ENCODE measurements at regions not wholly inside any gene's neighbourhood (a gene's known extent, or its start where the extent isn't known, plus 50 kb on each side); places are given as distances from the start of the nearest gene placed in this dataset.

DNA sequence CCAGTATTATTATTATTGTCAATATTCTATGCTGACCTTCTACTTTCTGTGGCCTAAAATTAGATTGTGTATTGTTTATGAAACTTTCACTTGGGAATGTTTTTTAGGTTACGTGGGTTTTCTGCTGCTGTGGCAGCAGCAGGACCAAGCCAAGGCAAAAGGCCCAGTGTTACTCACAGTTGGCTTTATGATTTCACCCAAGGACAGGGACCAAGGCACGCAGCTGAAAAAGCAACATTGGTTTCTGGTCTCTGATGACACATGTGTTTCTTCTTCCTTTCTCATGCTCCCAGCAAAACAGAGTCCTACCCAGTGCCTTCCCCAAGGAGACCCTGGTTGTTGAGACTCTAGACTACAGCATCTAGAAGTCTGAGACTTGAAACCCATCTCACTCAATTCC is 413.7 kb downstream of the SETD4 start:
- Histone ChIP-seq H3K4me3 (ENCODE audit: low read length, poor library complexity, severe bottlenecking) (no peak overlapping the region), H3K36me3 (ENCODE audit: insufficient read depth, low read length) (no peaks in the 10 kb centered on the region), H3F3A (ENCODE audit: low read depth) (no peaks in the 10 kb centered on the region), H2AFZ (ENCODE audit: low read length) (no peak overlapping the region), H3K9me2 (replicated peaks; ENCODE audit: low read depth, low read length) (no peaks in the 10 kb centered on the region), H3K9ac (ENCODE audit: low read depth, low read length, poor library complexity, severe bottlenecking) (no peak overlapping the region), H3K4me2 (ENCODE audit: low read depth, low read length, poor library complexity, severe bottlenecking) (no peak overlapping the region), H3K27me3 (ENCODE audit: insufficient read depth, low read length, poor library complexity, severe bottlenecking) (no peaks in the 10 kb centered on the region), H4K20me1 (ENCODE audit: insufficient read depth, low read length, poor library complexity, severe bottlenecking) (no peaks in the 10 kb centered on the region), H3K9me3 (ENCODE audit: insufficient read depth, low read depth, low read length) (no peaks in the 10 kb centered on the region), H3K79me2 (ENCODE audit: insufficient read depth, low read length) (no peaks in the 10 kb centered on the region), H3K4me1 (ENCODE audit: insufficient read depth, low read length, poor library complexity, severe bottlenecking) (no peaks in the 10 kb centered on the region)
- TF ChIP-seq, protein P1, sequence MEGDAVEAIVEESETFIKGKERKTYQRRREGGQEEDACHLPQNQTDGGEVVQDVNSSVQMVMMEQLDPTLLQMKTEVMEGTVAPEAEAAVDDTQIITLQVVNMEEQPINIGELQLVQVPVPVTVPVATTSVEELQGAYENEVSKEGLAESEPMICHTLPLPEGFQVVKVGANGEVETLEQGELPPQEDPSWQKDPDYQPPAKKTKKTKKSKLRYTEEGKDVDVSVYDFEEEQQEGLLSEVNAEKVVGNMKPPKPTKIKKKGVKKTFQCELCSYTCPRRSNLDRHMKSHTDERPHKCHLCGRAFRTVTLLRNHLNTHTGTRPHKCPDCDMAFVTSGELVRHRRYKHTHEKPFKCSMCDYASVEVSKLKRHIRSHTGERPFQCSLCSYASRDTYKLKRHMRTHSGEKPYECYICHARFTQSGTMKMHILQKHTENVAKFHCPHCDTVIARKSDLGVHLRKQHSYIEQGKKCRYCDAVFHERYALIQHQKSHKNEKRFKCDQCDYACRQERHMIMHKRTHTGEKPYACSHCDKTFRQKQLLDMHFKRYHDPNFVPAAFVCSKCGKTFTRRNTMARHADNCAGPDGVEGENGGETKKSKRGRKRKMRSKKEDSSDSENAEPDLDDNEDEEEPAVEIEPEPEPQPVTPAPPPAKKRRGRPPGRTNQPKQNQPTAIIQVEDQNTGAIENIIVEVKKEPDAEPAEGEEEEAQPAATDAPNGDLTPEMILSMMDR (conservative IDR thresholded peaks at IDR 0.05; ENCODE audit: low read length), result no peak
- no peak for TF ChIP-seq EZH2phosphoT487 (IDR thresholded peaks at IDR 0.05; ENCODE audit: borderline replicate concordance)

DNA sequence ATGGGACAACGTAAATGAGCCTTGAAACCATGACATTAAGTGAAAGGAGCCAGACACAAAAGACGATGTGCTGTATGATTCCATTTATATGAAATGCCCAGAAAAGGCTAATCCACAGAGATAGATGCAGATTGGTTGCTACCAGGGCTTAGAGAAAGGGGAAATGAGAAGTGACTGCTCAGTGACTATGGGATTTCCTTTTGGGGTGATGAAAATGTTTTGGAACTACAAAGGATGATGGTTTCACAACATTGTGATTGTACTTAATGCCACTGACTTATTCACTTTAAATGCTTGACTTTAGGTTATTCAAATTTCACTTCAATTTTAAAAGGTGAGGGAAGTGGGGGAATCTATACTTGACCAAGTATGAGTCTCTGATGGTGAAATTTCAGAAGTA is 414.3 kb downstream of the SETD4 start:
- Histone ChIP-seq H3K9me2 (replicated peaks; ENCODE audit: low read depth, low read length) (no peaks in the 10 kb centered on the region), H3F3A (ENCODE audit: low read depth) (no peaks in the 10 kb centered on the region), H3K27me3 (ENCODE audit: insufficient read depth, low read length, poor library complexity, severe bottlenecking) (no peaks in the 10 kb centered on the region), H2AFZ (ENCODE audit: low read length) (no peak overlapping the region), H3K9ac (ENCODE audit: low read depth, low read length, poor library complexity, severe bottlenecking) (no peak overlapping the region), H3K4me1 (ENCODE audit: insufficient read depth, low read length, poor library complexity, severe bottlenecking) (no peaks in the 10 kb centered on the region), H3K4me2 (ENCODE audit: low read depth, low read length, poor library complexity, severe bottlenecking) (no peak overlapping the region), H3K4me3 (ENCODE audit: low read length, poor library complexity, severe bottlenecking) (no peak overlapping the region), H3K9me3 (ENCODE audit: insufficient read depth, low read depth, low read length) (no peaks in the 10 kb centered on the region), H3K79me2 (ENCODE audit: insufficient read depth, low read length) (no peaks in the 10 kb centered on the region), H4K20me1 (ENCODE audit: insufficient read depth, low read length, poor library complexity, severe bottlenecking) (no peaks in the 10 kb centered on the region), H3K36me3 (ENCODE audit: insufficient read depth, low read length) (no peaks in the 10 kb centered on the region)
- TF ChIP-seq, protein P1 (conservative IDR thresholded peaks at IDR 0.05; ENCODE audit: low read length), result no peak
- TF ChIP-seq EZH2phosphoT487 (IDR thresholded peaks at IDR 0.05; ENCODE audit: borderline replicate concordance), result no peak

DNA sequence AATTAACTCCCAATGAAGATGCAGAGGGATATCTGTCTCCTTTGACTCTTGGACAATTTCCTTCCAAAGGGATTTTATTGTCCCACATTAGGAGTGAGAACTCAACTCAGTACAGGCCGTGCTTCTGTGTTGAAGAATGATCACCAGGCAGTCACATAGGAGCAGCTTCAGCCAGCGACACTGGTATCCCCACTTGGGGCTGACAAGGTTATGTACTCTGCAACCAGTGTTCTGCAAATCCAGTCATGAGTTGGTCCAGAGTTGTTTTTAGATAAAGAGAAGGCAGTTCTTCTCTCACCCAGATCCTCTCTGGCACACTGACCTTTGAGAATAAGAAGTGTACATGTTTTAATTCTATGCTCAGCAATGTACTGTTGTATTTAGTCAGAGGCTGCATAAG is 415.8 kb downstream of the SETD4 start:
- Histone ChIP-seq H3K79me2 (ENCODE audit: insufficient read depth, low read length) (no peaks in the 10 kb centered on the region), H3K4me1 (ENCODE audit: insufficient read depth, low read length, poor library complexity, severe bottlenecking) (no peaks in the 10 kb centered on the region), H3K9me2 (replicated peaks; ENCODE audit: low read depth, low read length) (no peaks in the 10 kb centered on the region)

More for the DNA sequence above, 415.8 kb downstream of the SETD4 start:
- TF ChIP-seq EZH2phosphoT487 (IDR thresholded peaks at IDR 0.05; ENCODE audit: borderline replicate concordance), result no peak
- TF ChIP-seq, protein P1 (conservative IDR thresholded peaks at IDR 0.05; ENCODE audit: low read length), result no peak
- Histone ChIP-seq H2AFZ (ENCODE audit: low read length) (no peak overlapping the region), H3K4me3 (ENCODE audit: low read length, poor library complexity, severe bottlenecking) (no peak overlapping the region), H3K36me3 (ENCODE audit: insufficient read depth, low read length) (no peaks in the 10 kb centered on the region), H4K20me1 (ENCODE audit: insufficient read depth, low read length, poor library complexity, severe bottlenecking) (no peaks in the 10 kb centered on the region), H3K4me2 (ENCODE audit: low read depth, low read length, poor library complexity, severe bottlenecking) (no peak overlapping the region), H3K27me3 (ENCODE audit: insufficient read depth, low read length, poor library complexity, severe bottlenecking) (no peaks in the 10 kb centered on the region), H3K9ac (ENCODE audit: low read depth, low read length, poor library complexity, severe bottlenecking) (no peak overlapping the region), H3F3A (ENCODE audit: low read depth) (no peaks in the 10 kb centered on the region), H3K9me3 (ENCODE audit: insufficient read depth, low read depth, low read length) (no peaks in the 10 kb centered on the region)
